ENCODE measurements at regions not wholly inside any gene's neighbourhood (a gene's known extent, or its start where the extent isn't known, plus 50 kb on each side); places are given as distances from the start of the nearest gene placed in this dataset.
"Not testable (repeated sequence)": the region's sequence is repeated elsewhere in the genome, so short reads cannot be mapped to it uniquely, and the experiment has no call there.

DNA sequence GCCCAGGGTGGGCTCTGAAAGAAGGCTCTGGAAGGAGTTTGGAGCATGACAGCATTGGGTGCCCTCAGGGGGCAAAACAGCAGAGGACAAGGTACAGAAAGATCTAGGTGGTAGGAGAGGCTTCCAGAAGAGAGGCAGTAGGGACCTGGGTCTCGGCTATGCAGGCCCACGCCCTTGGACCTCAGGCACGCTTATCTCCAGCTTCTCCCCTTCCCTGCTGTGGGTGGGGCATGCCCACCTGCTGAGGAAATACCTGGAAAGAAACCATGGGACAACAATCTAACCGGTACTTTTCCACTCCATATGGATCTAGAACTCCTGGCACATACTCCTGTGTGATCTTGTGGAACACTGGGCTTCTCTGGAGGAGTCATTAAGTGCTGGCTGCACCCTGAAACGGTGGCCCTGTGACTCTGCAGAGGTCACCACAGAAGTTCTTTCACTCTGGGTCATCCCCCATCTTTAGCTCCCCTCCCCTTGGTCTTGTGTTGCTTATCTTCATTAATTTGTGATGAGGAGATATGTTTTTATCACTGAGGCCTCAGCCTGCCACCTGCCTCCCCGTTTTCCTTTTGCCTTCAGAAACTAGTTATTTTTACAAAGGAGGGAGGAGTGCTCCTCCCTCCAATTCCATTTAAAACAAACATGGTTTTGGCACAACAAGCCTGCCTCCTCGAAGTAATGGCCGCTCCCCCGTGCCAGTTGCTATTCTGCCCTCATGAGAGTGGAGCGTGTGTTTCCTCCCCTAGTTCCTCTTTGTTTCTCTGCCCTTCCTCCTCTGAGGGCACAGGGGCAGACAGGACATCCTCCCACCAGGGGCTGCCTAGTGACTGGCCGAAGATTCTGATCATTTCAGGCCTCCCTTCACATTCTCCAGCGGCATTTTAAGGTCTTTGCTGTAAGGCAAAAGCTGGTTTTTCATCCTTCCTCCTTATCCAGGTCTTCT lies 78.0 kb upstream of the ATP5PO start:
- DNase-seq (ENCODE audit: low spot score), result no peak

DNA sequence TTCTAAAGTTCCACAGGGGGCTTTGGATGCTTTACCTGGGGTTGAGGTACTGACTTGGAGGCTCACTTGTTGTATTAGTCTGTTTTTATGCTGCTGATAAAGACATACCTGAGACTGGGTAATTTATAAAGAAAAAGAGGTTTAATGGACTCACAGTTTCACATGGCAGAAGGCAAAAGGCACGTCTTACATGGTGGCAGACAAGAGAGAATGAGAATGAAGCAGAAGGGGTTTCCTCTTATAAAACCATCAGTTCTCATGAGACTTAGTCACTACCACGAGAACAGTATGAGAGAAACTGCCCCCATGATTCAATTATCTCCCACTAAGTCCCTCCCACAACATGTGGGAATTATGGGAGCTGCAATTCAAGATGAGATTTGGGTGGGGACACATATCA lies 76.8 kb upstream of the ATP5PO start:
- H3K36me3 ChIP-seq; H3K4me1 ChIP-seq; H3K9me3 ChIP-seq; DNase-seq (ENCODE audit: low spot score); H3K27me3 ChIP-seq; H3K4me3 ChIP-seq; H3K27ac ChIP-seq: not testable (repeated sequence)

More for the DNA sequence above, 78.0 kb upstream of the ATP5PO start:
- Histone ChIP-seq H3K4me3 (no peak overlapping the region), H3K36me3 (no peaks in the 10 kb centered on the region), H3K27me3 (no peaks in the 10 kb centered on the region), H3K27ac (no peak overlapping the region), H3K4me1 (no peaks in the 10 kb centered on the region), H3K9me3 (peaks cover 0 to 7% of the 10 kb centered on the region in 2 donors)
- TF ChIP-seq, protein P1, sequence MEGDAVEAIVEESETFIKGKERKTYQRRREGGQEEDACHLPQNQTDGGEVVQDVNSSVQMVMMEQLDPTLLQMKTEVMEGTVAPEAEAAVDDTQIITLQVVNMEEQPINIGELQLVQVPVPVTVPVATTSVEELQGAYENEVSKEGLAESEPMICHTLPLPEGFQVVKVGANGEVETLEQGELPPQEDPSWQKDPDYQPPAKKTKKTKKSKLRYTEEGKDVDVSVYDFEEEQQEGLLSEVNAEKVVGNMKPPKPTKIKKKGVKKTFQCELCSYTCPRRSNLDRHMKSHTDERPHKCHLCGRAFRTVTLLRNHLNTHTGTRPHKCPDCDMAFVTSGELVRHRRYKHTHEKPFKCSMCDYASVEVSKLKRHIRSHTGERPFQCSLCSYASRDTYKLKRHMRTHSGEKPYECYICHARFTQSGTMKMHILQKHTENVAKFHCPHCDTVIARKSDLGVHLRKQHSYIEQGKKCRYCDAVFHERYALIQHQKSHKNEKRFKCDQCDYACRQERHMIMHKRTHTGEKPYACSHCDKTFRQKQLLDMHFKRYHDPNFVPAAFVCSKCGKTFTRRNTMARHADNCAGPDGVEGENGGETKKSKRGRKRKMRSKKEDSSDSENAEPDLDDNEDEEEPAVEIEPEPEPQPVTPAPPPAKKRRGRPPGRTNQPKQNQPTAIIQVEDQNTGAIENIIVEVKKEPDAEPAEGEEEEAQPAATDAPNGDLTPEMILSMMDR (IDR thresholded peaks at IDR 0.05), result no peak

DNA sequence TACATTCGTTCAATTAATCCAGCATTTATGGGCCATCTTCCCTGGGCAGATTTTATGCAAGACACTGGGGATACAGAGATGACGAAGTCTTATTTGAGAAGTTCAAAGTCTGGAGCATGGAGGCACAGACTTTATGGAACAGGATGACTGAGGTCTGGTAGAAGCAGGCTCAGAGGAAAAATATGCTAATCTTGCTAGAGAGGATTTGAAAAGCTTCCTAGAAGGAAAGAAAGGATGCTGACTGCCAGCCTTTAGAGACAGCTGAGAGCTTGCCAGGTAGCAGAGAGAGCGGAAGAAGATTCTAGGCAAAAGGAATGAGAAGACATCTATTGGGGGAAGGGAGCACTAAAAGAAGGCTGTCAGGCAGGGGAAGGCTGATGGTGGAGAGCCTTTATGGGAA lies 75.5 kb upstream of the ATP5PO start:
- no peaks in the 10 kb centered on the region for H3K36me3 ChIP-seq
- H3K27ac ChIP-seq, result no peak overlapping the region
- no peak overlapping the region for H3K4me3 ChIP-seq
- H3K9me3 ChIP-seq, result no peaks in the 10 kb centered on the region
- H3K4me1 ChIP-seq, result no peaks in the 10 kb centered on the region
- TF ChIP-seq, protein P1 (IDR thresholded peaks at IDR 0.05), result no peak
- H3K27me3 ChIP-seq, result no peaks in the 10 kb centered on the region
- DNase-seq (ENCODE audit: low spot score), result no peak

DNA sequence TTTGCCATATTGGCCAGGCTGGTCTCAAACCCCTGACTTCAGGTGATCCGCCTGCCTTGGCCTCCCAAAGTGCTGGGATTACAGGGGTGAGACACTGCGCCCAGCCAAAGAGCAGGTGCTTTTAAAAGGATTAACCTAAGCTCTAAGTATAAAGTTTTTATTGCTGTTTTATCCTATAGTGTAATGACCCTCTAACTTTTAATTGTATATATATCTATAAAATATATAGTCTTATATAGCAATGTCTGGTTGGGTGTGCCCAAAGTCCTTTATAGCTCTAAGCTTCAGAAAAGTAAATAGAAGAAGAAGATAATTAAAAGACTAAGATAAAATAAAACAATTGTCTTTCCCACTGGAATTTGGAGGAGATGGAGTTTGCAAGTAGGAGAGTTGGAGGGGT lies 73.8 kb upstream of the ATP5PO start:
- DNase-seq (ENCODE audit: low spot score), result no peak
- H3K4me1 ChIP-seq, result no peaks in the 10 kb centered on the region
- TF ChIP-seq, protein P1 (IDR thresholded peaks at IDR 0.05), result no peak
- H3K36me3 ChIP-seq, result no peaks in the 10 kb centered on the region
- no peak overlapping the region for H3K4me3 ChIP-seq
- H3K9me3 ChIP-seq, result no peaks in the 10 kb centered on the region
- no peak overlapping the region for H3K27ac ChIP-seq
- H3K27me3 ChIP-seq, result no peaks in the 10 kb centered on the region

DNA sequence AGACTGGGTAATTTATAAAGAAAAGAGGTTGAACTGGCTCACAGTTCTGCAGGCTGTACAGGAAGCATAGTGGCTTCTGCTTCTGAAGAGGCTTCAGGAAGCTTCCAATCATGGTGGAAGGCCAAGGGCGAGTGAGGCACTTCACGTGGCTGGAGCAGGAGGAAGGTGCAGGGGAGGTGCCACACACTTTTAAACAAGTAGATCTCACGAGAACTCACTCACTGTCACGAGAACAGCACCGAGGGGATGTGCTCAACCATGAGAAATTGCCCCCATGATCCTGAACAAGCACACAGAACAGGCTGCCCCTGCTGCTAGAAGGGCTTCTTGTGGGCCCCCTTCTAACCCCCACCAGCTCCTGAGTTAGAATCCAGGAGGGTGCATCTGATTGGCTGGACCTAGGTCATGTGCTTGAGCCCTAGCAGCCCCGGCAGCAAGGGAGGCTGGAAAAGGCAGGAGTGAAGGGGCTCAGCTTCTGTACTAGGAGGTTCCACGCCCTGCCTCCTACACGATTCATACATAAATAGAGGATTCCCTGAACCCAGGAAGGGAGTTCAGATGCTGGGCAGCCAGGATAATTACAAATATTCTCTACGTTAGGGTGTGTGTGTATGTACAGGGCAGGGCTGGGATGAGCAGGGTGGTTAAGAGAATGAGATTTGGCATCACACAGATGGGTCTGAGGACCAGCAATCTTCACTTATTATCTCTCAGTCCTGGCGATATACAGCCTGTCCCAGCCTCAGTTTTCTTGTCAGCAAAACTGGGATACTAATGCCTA lies 72.8 kb upstream of the ATP5PO start:
- no peak for DNase-seq (ENCODE audit: low spot score)
- Histone ChIP-seq H3K4me1 (no peaks in the 10 kb centered on the region), H3K4me3 (no peak overlapping the region), H3K36me3 (no peaks in the 10 kb centered on the region), H3K27ac (no peak overlapping the region), H3K27me3 (no peaks in the 10 kb centered on the region), H3K9me3 (no peaks in the 10 kb centered on the region)
- TF ChIP-seq, protein P1 (IDR thresholded peaks at IDR 0.05), result no peak

DNA sequence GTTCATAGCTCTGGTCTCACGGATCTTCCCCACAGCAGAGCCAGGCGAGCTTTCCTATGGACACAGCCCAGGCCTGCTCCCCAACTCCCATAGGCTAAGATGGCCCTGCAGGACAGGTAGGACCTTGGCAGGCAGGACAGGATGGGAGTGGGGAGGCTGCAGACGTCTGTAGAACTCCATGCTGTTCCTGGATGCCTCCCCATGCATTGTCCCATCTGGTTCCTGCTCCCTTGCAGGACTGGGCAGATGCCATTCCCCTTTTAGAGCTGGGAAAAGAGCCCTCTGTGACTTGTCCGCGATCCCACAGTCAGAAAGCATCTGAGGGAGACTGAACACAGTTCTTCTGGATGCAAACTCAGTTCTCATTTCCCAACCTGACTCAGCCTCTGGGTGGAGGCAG lies 71.9 kb upstream of the ATP5PO start:
- no peaks in the 10 kb centered on the region for H3K4me1 ChIP-seq
- no peak overlapping the region for H3K27ac ChIP-seq
- no peaks in the 10 kb centered on the region for H3K9me3 ChIP-seq
- no peaks in the 10 kb centered on the region for H3K27me3 ChIP-seq
- no peak for DNase-seq (ENCODE audit: low spot score)
- TF ChIP-seq, protein P1 (IDR thresholded peaks at IDR 0.05), result no peak
- H3K36me3 ChIP-seq, result no peaks in the 10 kb centered on the region
- H3K4me3 ChIP-seq, result no peak overlapping the region

Data from right atrium auricular region (tissue), 2 donors.